HG03139 (cell line): ENCODE measurements at regions not wholly inside any gene's neighbourhood (a gene's known extent, or its start where the extent isn't known, plus 50 kb on each side); places are given as distances from the start of the nearest gene placed in this dataset.

Experiments used
- ATAC-seq: cut with Tn5 transposase; IDR thresholded peaks from one replicate; pipeline ENCODE4 v1.9.1; 2021; ENCODE audit not compliant: unreplicated experiment

- no peak for ATAC-seq
Observed at GRCh38 chr14:98165976-98166375, 1106.0 kb downstream of the BCL11B start.

DNA sequence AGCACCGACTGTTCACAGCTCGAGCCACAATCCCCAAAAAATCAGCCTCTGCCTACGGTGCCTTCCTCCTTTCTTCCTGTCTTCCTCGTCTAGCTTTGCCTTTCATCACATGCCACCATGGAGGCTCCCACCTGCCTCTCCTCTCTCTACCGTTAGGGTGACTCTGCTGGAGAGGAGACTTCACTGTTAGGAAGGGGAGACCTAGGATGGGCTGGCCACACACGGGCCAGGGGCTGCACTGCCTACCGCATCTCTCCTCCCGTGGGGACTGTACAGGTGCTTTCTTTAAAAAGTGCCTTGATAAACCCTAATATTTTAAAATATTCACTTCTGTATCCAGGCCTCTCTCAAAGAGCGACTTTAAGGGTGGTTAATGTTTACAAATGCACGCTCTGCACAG lies 1104.7 kb downstream of the BCL11B start:
- ATAC-seq = no peak

GRCh38 chr14:98167705-98168104 lies 1104.3 kb downstream of the BCL11B start:
- no peak for ATAC-seq

DNA sequence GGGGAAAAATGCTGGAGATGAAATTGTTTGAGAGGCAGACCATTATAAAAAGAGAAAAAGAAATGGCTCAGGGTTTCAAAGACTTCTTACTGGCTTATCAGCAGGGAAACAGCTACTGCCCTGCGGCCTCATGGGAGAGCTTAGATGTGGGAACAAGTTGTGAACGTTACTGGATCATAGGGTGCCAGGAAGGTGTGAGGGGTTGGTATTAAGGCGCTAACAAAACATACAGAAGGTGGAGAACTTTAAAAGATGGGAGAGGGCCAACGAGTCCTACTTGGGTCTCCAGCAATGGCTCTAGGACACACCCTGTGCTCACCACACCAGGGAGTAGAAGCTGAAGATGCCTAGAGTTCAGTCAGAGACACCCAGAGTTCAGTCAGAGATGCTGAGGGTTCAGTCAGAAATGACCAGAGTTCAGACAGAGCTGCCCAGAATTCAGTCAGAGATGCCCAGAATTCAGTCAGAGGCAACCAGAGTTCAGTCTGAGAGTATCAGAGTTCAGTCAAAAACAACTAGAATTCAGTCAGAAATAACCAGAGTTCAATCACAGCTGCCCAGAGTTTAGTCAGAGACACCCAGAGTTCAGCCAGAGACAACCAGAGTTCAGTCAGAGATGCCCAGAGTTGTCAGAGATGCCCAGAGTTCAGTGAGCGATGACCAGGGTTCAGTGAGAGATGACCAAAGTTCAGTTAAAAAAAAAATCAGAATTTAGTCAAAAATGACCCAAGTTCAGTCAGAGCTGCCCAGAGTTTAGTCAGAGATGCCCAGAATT lies 1103.6 kb downstream of the BCL11B start:
- ATAC-seq = no peak

DNA sequence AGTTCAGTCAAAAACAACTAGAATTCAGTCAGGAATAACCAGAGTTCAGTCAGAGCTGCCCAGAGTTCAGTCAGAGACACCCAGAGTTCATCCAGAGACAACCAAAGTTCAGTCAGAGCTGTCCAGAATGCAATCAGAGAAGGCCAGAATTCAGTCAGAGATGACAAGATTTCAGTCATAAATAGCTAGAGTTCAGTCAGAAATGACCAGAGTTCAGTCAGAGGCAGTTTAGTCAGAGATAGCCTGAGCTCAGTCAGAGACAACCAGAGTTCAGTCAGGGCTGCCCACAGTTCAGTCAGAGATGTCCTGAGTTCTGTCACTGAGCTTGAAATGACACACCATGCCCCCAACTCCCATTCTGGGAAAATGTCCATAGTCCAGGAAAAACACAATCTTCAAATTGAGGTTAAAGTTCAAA lies 1102.8 kb downstream of the BCL11B start:
- ATAC-seq = no peak

DNA sequence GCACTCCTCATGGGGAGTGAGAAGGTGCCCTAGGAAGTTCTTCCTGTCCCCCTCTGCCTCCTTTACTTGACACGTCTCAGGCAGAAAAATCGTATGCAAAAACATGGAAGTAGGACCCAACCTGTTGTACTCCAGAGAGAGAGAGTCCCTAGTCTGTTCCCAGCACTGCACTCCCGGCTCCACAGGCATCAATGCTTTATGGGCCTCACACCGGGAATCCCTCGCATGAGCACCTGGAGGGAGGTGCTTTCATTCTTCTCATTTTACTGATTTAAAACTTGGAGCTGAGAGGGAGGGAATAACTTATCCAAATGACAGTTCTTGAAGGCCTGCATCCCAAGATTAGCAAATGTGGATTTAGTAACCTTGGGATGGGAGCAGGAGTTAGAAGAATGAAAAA lies 1101.4 kb downstream of the BCL11B start:
- no peak for ATAC-seq

GRCh38 chr14:98171654-98172053 lies 1100.3 kb downstream of the BCL11B start:
- no peak for ATAC-seq

DNA sequence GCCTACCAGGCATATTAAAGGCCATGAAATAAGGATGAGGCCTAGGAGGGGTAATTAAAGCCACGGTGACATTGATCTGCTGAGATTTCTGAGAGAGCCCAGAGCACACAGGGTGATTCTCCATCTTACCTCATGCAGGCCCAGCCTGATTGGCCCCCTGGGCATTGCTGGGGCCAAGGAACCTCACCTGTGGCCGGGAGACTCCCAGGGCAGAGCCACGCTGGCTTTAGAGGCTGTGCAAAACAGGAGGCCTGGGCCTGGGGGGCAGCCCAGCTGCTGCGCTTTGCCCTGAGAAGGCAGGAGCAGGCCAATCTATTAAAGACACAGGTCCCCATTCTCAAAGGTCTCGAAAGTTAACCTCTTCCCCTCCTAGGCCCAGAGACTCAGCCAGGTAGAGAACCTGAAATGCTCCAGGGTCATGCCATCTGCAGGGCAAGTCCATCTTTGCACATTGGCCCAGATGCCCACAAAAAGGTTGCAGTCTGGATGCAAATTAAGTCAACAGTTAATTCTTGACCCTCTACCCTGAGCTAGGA lies 1099.7 kb downstream of the BCL11B start:
- no peak for ATAC-seq

DNA sequence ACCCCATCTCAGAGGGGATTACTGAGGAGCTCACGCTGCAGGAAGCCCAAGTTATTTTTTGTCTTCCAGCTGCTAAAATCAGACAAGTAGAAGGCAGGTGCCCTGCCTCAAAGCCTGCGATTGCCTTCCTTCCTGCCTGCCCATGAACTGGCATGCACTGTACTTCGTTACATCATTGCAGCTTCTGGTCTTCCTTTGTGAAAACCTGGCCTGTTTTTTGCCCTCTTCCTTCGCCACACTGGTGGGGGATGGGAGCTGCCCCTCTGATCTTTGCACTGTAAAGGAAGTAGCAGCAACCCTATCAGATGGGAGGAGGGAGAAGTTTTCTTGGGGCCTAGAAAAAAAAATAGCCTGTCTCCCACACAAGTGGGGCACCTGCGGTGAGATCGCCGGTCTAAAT lies 1098.7 kb downstream of the BCL11B start:
- no peak for ATAC-seq

DNA sequence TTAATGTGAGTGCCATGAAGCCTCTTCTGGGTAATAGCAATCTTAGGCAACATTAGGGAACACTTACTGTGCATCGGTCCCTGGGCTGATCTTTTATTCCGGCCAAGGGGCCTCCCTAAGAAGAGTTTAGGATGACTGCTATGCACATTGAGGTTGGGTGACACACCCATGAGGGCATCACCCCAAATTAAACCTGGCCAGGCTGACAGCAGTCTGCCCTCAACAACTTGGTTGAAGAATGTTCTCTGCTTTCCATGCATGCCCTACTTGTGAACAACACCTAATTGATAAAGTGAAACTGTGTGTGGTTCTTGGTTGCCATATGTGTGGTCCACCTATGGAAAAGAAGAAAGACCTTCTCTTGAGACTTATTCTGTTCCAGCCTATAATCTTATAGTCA lies 1098.0 kb downstream of the BCL11B start:
- no peak for ATAC-seq

- ATAC-seq = no peak
Observed at GRCh38 chr14:98175436-98175835, 1096.6 kb downstream of the BCL11B start.

DNA sequence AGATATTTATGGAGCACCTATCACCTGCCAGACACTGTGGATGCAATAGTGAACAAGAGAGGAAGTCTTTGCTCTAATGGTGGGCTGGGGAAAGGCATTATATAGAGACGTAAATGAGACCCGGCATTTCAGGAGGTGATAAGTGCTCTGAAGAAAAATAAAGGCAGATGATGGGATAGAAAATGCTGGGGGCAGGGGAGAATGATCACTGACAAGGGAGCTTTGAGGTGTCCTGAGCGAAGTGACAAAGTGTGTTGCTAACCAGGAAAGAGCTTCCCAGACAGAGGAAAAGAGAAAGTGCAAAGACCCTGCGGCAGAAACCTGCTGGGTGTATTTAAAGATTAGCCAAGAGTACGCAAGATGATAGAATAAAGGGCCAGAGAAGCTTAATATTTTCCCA lies 1096.1 kb downstream of the BCL11B start:
- no peak for ATAC-seq

GRCh38 chr14:98176892-98177291 lies 1095.1 kb downstream of the BCL11B start:
- no peak for ATAC-seq

GRCh38 chr14:98177551-98177950 lies 1094.4 kb downstream of the BCL11B start:
- ATAC-seq = no peak

DNA sequence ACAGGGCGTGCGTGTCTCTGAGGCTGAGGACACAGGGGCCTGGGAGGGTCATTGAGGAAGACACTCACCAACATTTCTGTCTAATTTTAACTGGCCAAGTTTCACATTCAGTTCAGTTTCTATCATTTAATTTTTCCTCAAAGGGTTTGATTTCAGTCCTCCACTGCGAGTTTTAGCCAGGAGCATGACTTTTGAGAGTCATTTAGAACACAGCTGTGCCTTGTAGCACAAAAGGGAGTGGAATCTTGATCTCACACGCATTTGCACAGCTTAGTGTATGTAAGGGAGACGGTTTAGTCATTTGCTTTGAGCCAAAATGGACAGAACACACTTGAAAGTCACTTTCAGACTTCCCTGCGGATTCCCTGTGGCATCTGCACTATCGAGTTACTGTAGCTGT lies 1090.8 kb downstream of the BCL11B start:
- no peak for ATAC-seq

DNA sequence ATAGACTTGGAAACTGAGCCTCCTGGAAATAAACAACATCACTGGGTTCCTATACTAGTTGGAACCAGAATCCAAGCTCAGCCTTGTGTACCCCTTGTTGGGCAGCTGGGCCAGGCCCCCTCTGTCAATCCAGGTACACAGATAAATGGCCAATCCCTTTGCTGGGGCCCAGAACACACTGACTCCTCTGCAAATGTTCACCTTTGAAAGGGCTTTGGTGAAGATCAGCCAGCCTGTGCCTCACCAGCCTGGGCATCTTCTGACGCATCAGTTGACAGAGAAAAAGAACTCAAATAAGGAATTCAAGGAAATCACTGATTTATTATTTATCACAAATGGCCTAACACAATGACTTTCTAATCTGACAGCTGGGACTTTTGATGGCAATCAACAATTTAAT lies 1090.2 kb downstream of the BCL11B start:
- ATAC-seq = no peak

DNA sequence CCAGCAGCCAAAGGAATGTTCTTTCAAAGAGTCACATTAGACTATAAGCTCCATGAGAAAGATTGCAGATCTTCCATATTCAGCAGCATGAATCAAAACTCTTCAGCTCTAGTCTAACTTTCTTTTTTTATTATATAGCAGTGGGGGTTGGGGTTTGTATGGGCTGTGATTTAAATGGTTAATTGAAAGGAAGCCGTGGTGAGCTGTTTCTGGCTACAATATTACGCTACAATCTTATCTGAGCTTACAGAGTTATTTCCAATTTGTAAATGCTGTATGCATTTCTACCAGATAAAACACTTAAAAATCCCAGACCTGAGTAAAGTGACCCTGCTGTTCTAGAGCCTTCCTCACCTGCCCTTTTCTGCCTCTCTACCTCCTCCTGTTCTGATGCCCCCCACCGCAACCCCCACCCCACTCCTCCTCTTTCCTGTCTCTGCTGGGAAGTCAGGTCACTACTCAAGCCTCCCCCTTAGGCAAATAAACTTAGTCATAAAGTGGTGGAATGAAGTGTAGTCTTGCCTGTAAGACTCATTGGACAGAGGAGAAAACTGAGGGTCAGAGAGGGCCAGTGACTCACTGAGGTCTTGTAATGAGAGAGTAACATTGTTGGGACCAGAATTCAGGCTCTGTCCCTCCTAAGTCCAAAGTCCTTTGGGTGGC lies 1089.5 kb downstream of the BCL11B start:
- ATAC-seq = no peak

DNA sequence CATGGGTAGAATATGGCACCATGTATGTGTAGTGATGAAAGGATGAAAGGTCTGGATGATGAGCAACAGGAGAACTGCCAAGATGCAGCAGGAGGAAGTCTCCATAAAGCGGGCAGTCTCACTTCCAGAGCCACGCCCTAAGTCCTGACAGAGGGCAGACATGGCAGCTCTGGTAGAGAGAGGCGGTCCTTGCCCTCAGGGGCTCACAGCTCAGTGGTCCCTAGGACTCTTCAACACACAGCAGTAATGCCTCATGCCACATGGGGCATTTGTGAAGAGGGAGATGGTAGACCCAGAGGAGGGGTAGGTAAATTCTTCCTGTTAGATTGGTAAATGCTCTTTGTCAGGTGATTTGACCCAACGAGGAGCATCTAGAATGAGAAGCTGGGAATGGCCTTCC lies 1088.4 kb downstream of the BCL11B start:
- ATAC-seq = no peak

DNA sequence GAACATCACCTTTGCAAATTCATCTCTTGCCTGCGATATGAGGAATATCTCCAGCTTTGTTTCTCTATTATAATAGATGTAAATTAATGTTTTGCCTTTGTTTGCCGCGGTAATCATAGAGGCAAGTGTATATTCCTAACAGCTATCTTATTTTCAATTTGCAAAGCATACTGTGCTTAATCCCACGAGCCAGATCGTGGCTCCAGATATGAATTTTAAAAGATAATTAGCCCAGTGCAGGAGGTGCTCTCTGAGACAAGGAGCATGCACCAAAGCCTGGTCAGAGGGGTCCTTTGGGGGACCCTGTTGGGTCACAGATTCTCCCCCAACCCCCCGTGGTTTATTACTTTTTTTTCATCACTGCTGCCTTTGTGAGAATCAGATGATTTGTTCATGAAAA lies 1087.5 kb downstream of the BCL11B start:
- no peak for ATAC-seq

GRCh38 chr14:98185036-98185435 lies 1087.0 kb downstream of the BCL11B start:
- ATAC-seq = no peak

- ATAC-seq = no peak
Observed at GRCh38 chr14:98186140-98186539, 1085.9 kb downstream of the BCL11B start.

- ATAC-seq = no peak
Observed at GRCh38 chr14:98187281-98187680, 1084.7 kb downstream of the BCL11B start.
